ENCODE measurements at regions not wholly inside any gene's neighbourhood (a gene's known extent, or its start where the extent isn't known, plus 50 kb on each side); places are given as distances from the start of the nearest gene placed in this dataset.

- intact Hi-C loops (cut with micrococcal nuclease), result no loop called here
- Histone ChIP-seq H3K18ac (ENCODE audit: low read depth, low read length) (no peak overlapping the region), H4K5ac (ENCODE audit: low read depth, low read length) (no peak overlapping the region), H3K9me3 (ENCODE audit: control insufficient read depth, insufficient read depth, low read length) (no peaks in the 10 kb centered on the region), H2AFZ (replicated peaks; ENCODE audit: low read length, poor library complexity) (no peak overlapping the region), H3K27me3 (ENCODE audit: control insufficient read depth, insufficient read depth, low read length) (no peaks in the 10 kb centered on the region), H3K14ac (replicated peaks; ENCODE audit: low read depth, low read length) (no peak overlapping the region), H3K36me3 (ENCODE audit: control insufficient read depth, insufficient read depth, low read length) (no peaks in the 10 kb centered on the region), H3K27ac (ENCODE audit: insufficient read depth, low read length) (no peak overlapping the region), H3K4ac (ENCODE audit: low read depth, low read length) (peak overlapping the region; percentile 57; the same call in 1 of the 2 replicates), H2BK5ac (ENCODE audit: low read depth, low read length, poor library complexity, severe bottlenecking) (no peak overlapping the region), H3K56ac (ENCODE audit: extremely low read depth, insufficient read depth, low read length) (no peak overlapping the region), H3K79me1 (ENCODE audit: low read depth in 1 of 2, low read length in 2 of 2) (no peaks in the 10 kb centered on the region), H2AK9ac (replicated peaks; ENCODE audit: low read depth, low read length, poor library complexity) (no peak overlapping the region), H2BK15ac (ENCODE audit: low read depth, low read length) (no peak overlapping the region; the same call in 2 of the 3 replicates), H4K8ac (ENCODE audit: low read depth in 2 of 2, low read length in 2 of 2) (no peak overlapping the region), H4K20me1 (ENCODE audit: insufficient read depth, low read length) (no peaks in the 10 kb centered on the region), H3K9ac (ENCODE audit: low read depth, low read length) (no peak overlapping the region), H3K4me2 (ENCODE audit: low read depth, low read length) (no peak overlapping the region), H3K23ac (ENCODE audit: low read depth, low read length) (no peak overlapping the region), H2AK5ac (ENCODE audit: low read depth, low read length) (peak overlapping the region; percentile 74), H2BK20ac (ENCODE audit: low read depth, low read length) (peak overlapping the region; percentile 62; the same call in 1 of the 2 replicates), H2BK120ac (ENCODE audit: low read depth, low read length) (peak overlapping the region; percentile 12; the same call in 1 of the 2 replicates), H3K9me1 (ENCODE audit: insufficient read depth, low read length) (peaks cover 8% of the 10 kb centered on the region; the same call in 1 of the 2 replicates), H3K4me1 (ENCODE audit: control insufficient read depth, insufficient read depth, low read length) (no peaks in the 10 kb centered on the region; the same call in 1 of the 2 replicates), H3K4me3 (ENCODE audit: insufficient read depth, low read depth, low read length) (no peak overlapping the region), H4K91ac (ENCODE audit: insufficient read depth, low read depth, low read length) (no peak overlapping the region)
- no CpG with 5 or more reads among the region's 1 CpG for WGBS, 2 experiments (ENCODE audit: extremely low coverage in 2 of 2, insufficient read length in 1 of 2)
- dilution Hi-C loops (cut with HindIII; ENCODE audit: low sequenced_read_pairs, unreplicated experiment), result no loop called here
- ChIA-PET POLR2A (ENCODE audit: unreplicated experiment) (no interaction called here), CTCF (no interaction called here)
- TF ChIP-seq MXI1 (IDR thresholded peaks at IDR 0.05; ENCODE audit: borderline replicate concordance, low read depth, low read length), result no peak
- 0 out of 2 replicates have a peak, but pooled peaks have one; percentile 3 for TF ChIP-seq FOS (IDR thresholded peaks at IDR 0.05; ENCODE audit: low read depth, low read length)
- TF ChIP-seq POLR2A (IDR thresholded peaks at IDR 0.05; ENCODE audit: low read depth, low read length), result no peak
- no peak for TF ChIP-seq RCOR1 (IDR thresholded peaks at IDR 0.05; ENCODE audit: insufficient replicate concordance, low read length)
- TF ChIP-seq, protein P1, sequence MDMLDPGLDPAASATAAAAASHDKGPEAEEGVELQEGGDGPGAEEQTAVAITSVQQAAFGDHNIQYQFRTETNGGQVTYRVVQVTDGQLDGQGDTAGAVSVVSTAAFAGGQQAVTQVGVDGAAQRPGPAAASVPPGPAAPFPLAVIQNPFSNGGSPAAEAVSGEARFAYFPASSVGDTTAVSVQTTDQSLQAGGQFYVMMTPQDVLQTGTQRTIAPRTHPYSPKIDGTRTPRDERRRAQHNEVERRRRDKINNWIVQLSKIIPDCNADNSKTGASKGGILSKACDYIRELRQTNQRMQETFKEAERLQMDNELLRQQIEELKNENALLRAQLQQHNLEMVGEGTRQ (IDR thresholded peaks at IDR 0.05; ENCODE audit: low read depth, low read length), result no peak
- BruUV-seq (replicated peaks), result no TSS peak
- DNase-seq (peak; percentile 58), ATAC-seq (ENCODE audit: low read depth) (peak; percentile 65)
- in situ Hi-C loops (cut with MboI; ENCODE audit: low sequenced_read_pairs), result no loop called here
These were observed 253.8 kb upstream of the CDH11 start for GRCh38 chr16:65375651-65376050.
